ENCODE measurements at regions not wholly inside any gene's neighbourhood (a gene's known extent, or its start where the extent isn't known, plus 50 kb on each side); places are given as distances from the start of the nearest gene placed in this dataset.
"Not testable (repeated sequence)": the region's sequence is repeated elsewhere in the genome, so short reads cannot be mapped to it uniquely, and the experiment has no call there.

DNA sequence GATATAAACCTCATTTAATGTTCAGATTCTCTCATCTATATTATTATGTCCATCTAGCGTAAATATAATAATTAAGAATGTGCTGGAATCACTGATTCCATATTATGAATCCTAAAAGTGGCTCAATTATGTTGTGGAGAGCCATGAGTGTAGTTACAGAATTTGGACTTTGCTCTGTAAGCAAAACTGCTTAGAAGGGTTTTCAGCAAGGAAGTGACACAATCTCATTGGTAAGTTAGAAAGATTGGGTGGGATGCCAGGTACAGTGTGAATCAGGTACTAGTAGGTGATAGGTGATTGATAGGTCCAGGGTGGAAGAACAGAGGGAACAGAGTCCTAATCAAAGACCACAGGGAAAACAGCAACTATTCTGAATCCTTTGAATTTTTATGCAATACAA lies 74.9 kb upstream of the ABLIM1 start:
- DNase-seq: no peak

- no peak for DNase-seq
Measured at GRCh38 chr10:114735946-114736345, 77.9 kb upstream of the ABLIM1 start.

DNA sequence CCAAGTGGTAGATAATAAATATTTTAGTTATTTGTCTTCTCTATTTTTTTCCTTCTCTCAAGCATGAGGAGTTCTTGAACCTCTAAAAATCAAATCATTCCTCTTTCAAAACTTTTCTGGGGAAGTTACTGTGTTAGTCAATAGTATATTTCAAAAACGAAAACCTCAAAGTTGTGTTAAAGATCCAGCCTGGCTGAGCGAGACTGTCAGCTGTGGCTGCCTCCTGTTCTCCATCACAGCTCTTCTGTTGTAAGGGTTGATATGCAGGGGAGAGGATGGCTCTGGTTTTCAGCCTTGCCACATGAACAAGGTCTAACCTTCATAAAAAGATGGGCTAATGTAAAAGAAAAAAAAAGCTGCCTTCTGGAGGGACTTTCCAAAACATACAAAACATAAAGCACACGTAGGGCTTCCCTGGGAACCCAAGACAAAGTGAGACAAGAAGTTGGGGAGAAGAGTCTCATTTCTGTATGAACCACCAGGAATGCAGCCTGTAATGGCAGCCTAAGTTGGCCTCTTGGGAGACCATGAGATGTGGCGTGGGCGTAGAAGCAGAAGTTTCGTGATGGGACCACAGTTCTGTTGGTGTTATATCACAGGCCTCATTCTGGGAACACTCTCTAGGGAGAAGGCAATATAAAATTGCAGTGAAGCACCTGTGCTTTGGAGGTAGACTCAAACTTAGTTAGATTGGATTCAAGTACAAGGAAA lies 77.9 kb upstream of the FHIP2A start:
- DNase-seq: no peak

- DNase-seq: no peak
Measured at GRCh38 chr10:114746531-114746930, 75.0 kb upstream of the FHIP2A start.

- no peak for DNase-seq
Measured at GRCh38 chr10:114748241-114748640, 73.3 kb upstream of the FHIP2A start.

- no peak for DNase-seq
Measured at GRCh38 chr10:114749014-114749413, 72.6 kb upstream of the FHIP2A start.

DNA sequence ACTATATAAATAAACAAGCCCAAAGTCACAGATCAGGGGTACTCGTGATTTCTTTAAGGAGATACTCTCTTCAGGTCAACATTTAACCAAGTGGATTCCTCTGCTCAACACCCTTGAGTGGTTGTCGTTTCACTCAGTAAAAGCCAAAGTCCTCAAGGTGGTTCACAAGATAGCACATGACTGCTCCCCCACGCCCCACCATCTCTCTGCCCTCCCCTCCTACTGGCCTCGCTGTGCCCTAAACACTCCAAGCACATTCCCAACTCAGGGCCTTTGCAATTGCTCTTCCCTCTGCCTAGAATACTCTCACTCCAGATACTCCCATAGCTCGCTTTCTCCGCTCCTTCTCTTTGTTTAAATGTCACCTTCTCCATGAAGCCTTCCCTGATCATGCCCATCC lies 72.1 kb upstream of the FHIP2A start:
- DNase-seq: no peak

DNA sequence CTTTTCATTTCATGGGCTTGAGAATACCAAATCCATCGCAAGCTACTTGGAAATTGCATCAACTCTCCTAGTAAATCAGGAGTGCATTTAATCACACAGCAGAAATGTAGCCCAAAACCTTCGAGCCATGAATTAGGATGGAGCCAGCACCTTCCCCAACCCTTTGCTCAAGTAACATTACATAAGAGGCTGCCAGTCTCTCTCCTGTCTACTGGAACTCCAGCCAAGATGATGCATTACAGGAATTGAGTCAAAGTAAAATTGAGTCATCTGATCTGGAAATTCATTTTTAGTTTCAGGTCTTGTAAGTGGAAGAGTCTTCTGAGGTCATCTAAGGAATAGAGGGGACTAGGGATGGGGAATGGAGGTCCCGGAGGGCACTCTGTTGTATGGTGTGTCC lies 69.7 kb upstream of the FHIP2A start:
- DNase-seq: no peak

GRCh38 chr10:114752570-114752969 lies 69.0 kb upstream of the FHIP2A start:
- not testable (repeated sequence) for DNase-seq

DNA sequence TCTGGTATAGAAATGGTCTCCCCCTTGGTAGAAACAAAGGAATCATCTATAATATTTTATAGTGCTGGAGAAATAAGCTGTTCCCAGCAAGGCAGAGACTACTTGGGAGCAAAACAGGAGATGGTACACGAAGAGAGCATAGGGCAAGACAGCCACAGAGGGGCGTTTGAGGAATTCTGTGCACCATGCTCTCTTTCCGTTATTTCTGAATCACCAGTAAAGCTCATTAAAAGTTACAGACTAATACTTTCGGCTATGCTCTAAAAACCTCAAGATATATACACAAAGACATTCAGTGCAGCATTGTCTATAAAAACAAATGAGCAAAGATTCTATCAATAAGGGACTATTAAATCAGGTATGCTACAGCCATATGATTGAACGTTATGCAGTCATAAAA lies 68.5 kb upstream of the FHIP2A start:
- no peak for DNase-seq

DNA sequence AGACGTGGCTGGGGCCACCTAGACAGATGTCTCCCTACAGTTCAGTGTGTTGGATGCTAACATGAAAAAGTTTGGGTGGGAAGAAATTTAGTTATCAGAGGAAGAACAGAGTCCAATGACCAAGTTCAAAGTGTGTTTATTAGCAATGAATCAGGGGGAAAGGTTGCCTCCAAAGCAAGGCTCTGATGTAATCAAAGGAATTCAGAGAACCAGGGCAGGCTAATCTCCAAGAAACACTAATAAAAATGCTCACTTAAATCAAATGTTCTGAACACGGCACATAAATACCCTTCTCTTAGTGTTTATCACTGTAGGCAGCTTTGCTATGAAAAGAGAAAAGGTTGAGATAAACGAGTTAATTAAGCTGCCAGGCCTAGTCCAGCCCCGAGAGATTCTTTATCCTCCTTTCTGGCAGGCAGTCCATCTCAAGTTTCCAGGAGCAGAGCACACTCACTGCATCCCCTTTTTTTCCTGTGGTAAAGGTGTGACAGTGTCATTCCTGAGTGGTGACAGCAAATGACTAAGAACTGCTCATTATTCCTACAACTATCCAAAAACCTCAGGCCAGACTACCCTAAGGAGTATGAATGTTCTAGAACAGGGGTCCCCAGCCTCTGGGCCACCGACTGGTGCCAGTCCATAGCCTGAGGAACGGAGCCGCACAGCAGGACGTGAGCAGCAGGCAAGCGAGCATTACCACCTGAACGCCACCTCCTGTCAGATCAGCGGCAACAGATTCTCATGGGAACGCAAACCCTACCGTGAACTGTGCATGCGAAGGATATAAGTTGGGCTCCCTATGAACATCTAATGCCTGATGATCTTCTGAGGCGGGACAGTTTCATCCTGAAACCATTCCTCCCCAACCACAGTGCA lies 66.9 kb upstream of the FHIP2A start:
- no peak for DNase-seq

DNA sequence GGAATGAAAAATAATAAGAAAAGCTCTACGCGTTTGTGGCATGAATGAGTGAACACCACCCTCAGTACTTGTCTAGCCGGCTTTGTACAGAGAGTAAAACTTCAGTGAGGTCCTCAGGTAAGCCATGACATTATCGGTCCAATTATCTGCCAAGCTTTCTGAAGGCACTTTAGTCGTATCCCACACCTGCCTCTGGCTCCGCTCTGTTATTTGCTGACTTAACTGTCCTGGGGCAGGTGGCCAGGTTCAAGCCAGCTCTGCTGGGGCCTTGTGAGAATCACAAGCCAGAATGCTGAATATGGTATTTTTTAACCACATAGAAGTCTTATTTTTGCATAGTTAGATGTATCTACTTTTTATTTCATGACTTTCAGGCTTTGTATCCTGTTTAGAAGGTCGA lies 66.0 kb upstream of the FHIP2A start:
- no peak for DNase-seq

- no peak for DNase-seq
Measured at GRCh38 chr10:114758331-114758730, 63.2 kb upstream of the FHIP2A start.

GRCh38 chr10:114761205-114762193 lies 60.1 kb upstream of the FHIP2A start:
- no peak for DNase-seq

- DNase-seq: no peak
Measured at GRCh38 chr10:114762811-114763210, 58.8 kb upstream of the FHIP2A start.

DNA sequence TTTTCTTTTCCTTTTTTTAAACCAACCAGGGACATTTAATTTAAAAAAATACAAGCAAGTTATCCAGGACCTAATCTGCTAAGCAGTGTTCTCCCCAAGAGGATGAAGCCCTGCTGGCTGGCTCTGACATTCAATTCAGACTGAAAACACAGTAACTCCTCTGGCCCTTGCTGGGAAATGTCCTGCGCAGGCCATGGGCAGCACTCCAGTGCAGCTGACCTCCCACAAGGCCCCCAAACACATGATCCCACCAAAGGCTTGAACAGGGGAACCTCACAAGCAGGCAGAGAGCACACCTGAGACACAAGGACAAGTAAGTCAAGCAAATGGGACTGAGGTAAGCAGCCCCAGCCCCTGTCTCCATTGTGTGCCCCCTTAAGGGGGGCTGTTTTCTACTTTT lies 56.9 kb upstream of the FHIP2A start:
- no peak for DNase-seq

- peak in 1 of 2 experiments; percentile 10 for DNase-seq
Measured at GRCh38 chr10:114766470-114766869, 55.1 kb upstream of the FHIP2A start.

DNA sequence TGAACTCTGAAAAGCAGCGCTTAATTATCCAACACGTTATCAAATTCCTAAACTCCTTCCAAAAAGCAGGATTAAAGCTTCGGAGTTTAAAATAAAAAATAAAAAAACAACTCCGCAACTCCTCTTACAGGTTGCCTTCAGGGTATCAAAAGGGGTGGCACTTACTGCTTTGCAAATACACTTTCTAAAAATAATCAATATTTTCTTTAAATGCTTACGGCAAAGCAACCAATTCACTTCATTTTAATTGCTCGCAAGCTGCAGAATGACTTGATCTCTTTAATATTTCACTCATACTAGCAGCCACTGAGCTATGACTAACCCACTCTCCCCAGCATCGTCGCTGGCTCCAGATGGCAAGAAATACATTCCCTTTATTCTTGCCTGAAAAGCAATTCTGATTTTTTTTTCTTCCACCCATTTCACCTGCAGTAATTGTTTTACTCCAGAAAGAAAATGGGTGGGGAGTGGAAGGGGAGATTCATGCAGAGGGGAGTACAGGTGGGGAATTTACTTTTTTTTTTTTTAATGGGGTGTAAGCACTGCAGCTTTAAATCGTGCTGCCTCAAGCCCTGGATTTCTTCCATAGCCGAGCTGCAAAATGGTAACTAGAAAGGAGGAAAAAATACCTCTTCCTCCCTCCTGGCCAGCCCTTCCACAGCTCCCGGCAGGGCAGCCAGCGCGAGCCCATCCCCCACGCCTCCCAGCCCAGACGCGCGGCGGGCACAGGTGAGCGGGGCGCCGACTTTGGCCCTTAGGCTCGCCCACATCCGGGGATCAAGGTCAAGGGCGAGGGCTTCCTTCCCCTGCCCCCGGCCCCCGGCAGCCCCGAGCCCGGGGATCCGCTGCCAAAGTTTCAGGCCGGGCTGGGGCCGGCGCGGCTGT lies 54.2 kb upstream of the FHIP2A start:
- DNase-seq: peak in 1 of 2 experiments; percentile 60

DNA sequence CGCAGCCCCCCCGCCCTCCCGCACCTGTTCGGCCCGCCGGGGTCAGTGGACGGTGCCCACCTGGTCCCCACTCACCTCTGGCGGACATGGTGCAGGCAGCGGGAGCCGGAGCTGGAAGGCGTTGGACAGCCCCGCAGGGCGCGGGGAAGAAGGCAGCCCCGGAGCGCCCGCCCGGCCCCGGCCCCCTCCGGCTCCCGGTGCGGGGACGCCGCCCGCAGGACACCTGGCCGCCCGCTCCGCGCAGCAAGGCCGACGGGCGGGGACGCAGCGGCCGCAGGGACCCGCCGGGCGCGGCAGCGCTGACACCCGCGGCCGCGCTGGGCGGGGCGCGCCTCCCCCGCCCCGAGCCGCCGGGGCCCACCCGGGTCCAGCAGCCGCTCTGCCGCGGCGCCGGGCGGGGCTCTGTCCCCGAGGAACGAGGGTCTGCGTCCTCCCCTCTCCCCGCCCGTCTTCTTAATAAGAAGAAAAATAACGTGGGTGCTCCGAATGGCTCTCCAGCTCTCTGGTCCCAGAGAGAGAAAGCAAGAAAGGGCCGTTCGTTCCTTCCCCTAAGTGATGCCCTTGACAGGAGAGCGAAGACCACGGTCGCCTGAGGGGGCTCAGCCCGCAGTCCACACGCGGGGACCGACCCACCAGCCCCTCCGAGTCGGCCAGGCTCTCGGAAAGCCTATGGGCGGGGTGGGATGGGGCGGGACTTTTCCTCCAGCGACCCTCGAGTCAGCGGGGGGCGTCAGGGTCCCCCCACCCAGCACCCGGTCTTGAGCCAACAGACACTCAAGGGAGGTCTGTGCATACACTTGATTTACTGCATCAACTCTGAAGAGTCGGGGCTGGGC lies 53.4 kb upstream of the FHIP2A start:
- DNase-seq: peak in 1 of 2 experiments; percentile 56

GRCh38 chr10:114770009-114770408 lies 51.6 kb upstream of the FHIP2A start:
- DNase-seq: no peak

GRCh38 chr10:114771157-114771556 lies 50.4 kb upstream of the FHIP2A start:
- DNase-seq: no peak

All from NCI-H526 (cell line).